Kidney (tissue), 13 donors: ENCODE measurements at regions not wholly inside any gene's neighbourhood (a gene's known extent, or its start where the extent isn't known, plus 50 kb on each side); places are given as distances from the start of the nearest gene placed in this dataset.

ENCODE experiments used
- DNase-seq, 5 donors: peaks; one replicate each; pipeline ENCODE4 v3.0.0-alpha.2; 2013 to 2020
- FAIRE-seq: peaks from 2 replicates; lab custom pipeline; 2012; peaks lifted over from hg19 to GRCh38; lab: Jason Lieb, UNC
- H3K27ac ChIP-seq, 2 donors: one replicate each; pipeline ENCODE4 v1.7.0; 2013; ENCODE audit warnings: low read depth in 2 of 2, low read length in 2 of 2, inconsistent platforms in 1 of 2
- H3K27me3 ChIP-seq: one replicate; pipeline ENCODE4 v1.7.1; 2013; ENCODE audit warnings: low read length, inconsistent platforms; ENCODE audit not compliant: control insufficient read depth, insufficient read depth
- H3K36me3 ChIP-seq, 3 donors: one replicate each; pipeline versions ENCODE4 v1.7.0 to v1.7.1; 2013; ENCODE audit warnings: low read length in 3 of 3, control low read depth in 1 of 3, inconsistent platforms in 1 of 3; ENCODE audit not compliant: insufficient read depth in 3 of 3, control insufficient read depth in 2 of 3
- H3K4me1 ChIP-seq, 3 donors: one replicate each; pipeline versions ENCODE4 v1.7.0 to v1.7.1; 2013; ENCODE audit warnings: low read length in 3 of 3, inconsistent platforms in 1 of 3, low read depth in 1 of 3; ENCODE audit not compliant: control insufficient read depth in 2 of 3, insufficient read depth in 2 of 3
- H3K4me3 ChIP-seq, 3 donors: one replicate each; pipeline versions ENCODE4 v1.7.0 to v1.8.1; 2013; ENCODE audit warnings: low read length in 3 of 3, control low read depth in 1 of 3, inconsistent platforms in 1 of 3
- H3K9ac ChIP-seq, 3 donors: one replicate each; pipeline versions ENCODE4 v1.7.0 to v1.7.1; 2013; ENCODE audit warnings: low read length in 3 of 3, control low read depth in 1 of 3, inconsistent platforms in 1 of 3
- H3K9me3 ChIP-seq, 3 donors: one replicate each; pipeline versions ENCODE4 v1.7.0 to v1.7.1; 2013; ENCODE audit warnings: low read length in 3 of 3, control low read depth in 1 of 3, inconsistent platforms in 1 of 3; ENCODE audit not compliant: control insufficient read depth in 2 of 3, insufficient read depth in 1 of 3
- CTCF ChIP-seq: IDR thresholded peaks from 3 replicates; pipeline ENCODE4 v1.5.1; 2012; ENCODE audit warnings: mild to moderate bottlenecking, moderate library complexity, borderline replicate concordance; ENCODE audit not compliant: insufficient read depth; ENCODE audit errors: extremely low read depth
- intact Hi-C: fragments of 100-400 bp; cut with DNase I; formaldehyde crosslinking; loops from one replicate; pipeline ENCODE4 v1.11.1; 2022
- donor health status: control.
- donor health status: control.
- donor health status: control.
- donor health status: control.
- donor health status: control.
- donor health status: DM: yes; HTN: yes; CAD: no.
- donor health status: Normal renal cell carcinoma (clear cell type).

DNA sequence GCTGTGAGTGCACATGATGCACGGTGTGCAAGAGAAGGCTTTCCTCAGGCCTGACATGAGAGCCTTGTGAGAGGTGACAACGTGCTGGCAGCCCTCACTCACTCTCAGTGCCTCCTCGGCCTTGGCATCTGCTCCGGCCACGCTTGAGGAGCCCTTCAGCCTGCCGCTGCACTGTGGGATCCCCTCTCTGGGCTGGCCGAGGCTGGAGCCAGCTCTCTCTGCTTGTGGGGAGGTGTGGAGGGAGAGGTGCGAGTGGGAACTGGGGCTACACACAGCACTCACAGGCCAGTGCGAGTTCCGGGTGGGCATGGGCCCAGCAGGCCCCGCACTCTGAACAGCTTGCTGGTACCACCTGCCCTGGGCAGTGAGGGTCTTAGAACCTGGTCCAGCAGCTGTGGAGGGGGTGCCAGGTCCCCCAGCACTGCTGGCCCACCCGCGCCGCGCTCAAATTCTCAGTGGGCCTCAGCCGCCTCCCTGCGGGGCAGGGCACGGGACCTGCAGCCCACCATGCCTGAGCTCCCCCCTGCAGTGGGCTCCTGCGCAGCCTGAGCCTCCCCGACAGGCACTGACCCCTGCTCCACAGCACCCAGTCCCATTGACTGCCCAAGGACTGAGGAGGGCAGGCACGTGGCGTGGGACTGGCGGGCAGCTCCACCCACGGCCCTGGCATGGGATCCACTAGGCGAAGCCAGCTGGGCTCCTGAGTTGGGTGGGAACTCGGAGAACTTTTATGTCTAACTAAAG is 74.9 kb upstream of the BMP5 start:
- Histone ChIP-seq H3K27me3 (no peaks in the 10 kb centered on the region), H3K9me3 (no peaks in the 10 kb centered on the region), H3K4me1 (no peaks in the 10 kb centered on the region), H3K9ac (no peak overlapping the region), H3K36me3 (no peaks in the 10 kb centered on the region), H3K27ac (no peak overlapping the region), H3K4me3 (no peak overlapping the region)
- FAIRE-seq, result no peak
- TF ChIP-seq CTCF, result no peak
- intact Hi-C loops, result no loop called here
- DNase-seq, result peak in 1 of 5 donors; percentile 54

DNA sequence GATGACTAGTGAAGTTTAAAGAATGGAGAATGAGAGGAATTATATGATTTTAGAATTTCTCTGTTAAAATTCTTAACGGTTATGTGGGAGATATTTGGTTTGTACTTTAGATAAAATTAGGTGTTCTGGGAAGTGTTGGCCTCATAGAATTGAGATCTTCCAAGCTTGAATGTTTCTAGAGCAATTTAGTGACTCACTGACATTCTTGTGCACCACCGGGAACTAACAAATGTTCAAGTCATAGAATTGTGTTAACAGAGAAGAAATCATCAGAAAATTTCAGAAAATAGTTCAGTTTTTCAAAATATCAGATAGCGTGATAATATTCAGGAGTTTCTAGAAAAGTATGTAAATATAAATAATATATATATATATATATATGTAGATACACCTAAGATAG is 67.9 kb upstream of the BMP5 start:
- H3K9ac ChIP-seq, result no peak overlapping the region
- H3K27ac ChIP-seq, result no peak overlapping the region
- no peaks in the 10 kb centered on the region for H3K36me3 ChIP-seq
- TF ChIP-seq CTCF, result no peak
- H3K27me3 ChIP-seq, result no peaks in the 10 kb centered on the region
- FAIRE-seq (no peak), DNase-seq (no peak)
- no peak overlapping the region for H3K4me3 ChIP-seq
- H3K9me3 ChIP-seq, result no peaks in the 10 kb centered on the region
- H3K4me1 ChIP-seq, result no peaks in the 10 kb centered on the region
- intact Hi-C loops, result no loop called here

GRCh38 chr6:55941702-55942101 is 66.3 kb upstream of the BMP5 start:
- intact Hi-C loops, result no loop called here
- FAIRE-seq (no peak), DNase-seq (peak in 1 of 5 donors; percentile 13)

More at GRCh38 chr6:55941702-55942101, 66.3 kb upstream of the BMP5 start:
- H3K27me3 ChIP-seq, result no peaks in the 10 kb centered on the region
- no peak for TF ChIP-seq CTCF
- H3K4me3 ChIP-seq, result no peak overlapping the region
- no peak overlapping the region for H3K9ac ChIP-seq
- no peak overlapping the region for H3K27ac ChIP-seq
- no peaks in the 10 kb centered on the region for H3K9me3 ChIP-seq
- H3K36me3 ChIP-seq, result no peaks in the 10 kb centered on the region
- no peaks in the 10 kb centered on the region for H3K4me1 ChIP-seq
